ENCODE measurements at regions not wholly inside any gene's neighbourhood (a gene's known extent, or its start where the extent isn't known, plus 50 kb on each side); places are given as distances from the start of the nearest gene placed in this dataset.

DNA sequence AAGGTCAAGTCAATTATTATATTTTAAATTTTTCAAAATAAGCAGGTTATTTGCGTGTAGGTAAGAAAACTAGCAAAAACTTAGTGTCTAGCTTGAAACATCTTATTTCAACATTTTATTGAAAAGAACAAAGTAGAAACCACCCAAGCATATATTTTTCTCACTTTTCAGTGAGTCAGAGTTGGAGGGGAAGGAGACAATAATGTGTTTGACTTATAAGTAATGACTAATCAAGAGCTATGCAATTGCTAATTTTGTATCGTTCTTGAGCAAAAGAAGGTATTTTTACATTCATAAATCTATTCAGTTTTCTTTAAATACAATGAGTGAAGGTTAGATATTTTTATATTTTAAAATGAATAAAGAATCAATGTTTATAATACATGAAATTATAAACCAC lies 54.4 kb upstream of the P2RY1 start:
- DNase-seq = no peak

- no peak for DNase-seq
Observed at GRCh38 chr3:152785051-152785450, 49.9 kb upstream of the P2RY1 start.

Data from NCI-H2081 treated with DMSO at 0.1 percent for 48 hours (cell line).